Liver (tissue), 7 donors: ENCODE measurements at regions not wholly inside any gene's neighbourhood (a gene's known extent, or its start where the extent isn't known, plus 50 kb on each side); places are given as distances from the start of the nearest gene placed in this dataset.

ENCODE experiments used
- DNase-seq: peaks from one replicate; pipeline ENCODE4 v3.0.0-alpha.2; 2017; ENCODE audit warnings: low spot score
- H3K27ac ChIP-seq, 2 donors: one replicate each; pipeline ENCODE4 v1.7.0; 2013; ENCODE audit warnings: inconsistent platforms in 2 of 2, low read length in 2 of 2, control low read depth in 1 of 2, low read depth in 1 of 2, mild to moderate bottlenecking in 1 of 2
- H3K27me3 ChIP-seq, 4 donors: one replicate each; pipeline versions ENCODE4 v1.6.1 to v1.7.0; 2013; ENCODE audit warnings: low read length in 3 of 4, inconsistent platforms in 1 of 4, mild to moderate bottlenecking in 1 of 4, moderate library complexity in 1 of 4; ENCODE audit not compliant: control insufficient read depth in 4 of 4, insufficient read depth in 4 of 4
- H3K36me3 ChIP-seq, 4 donors: one replicate each; pipeline versions ENCODE4 v1.6.1 to v1.7.0; 2013; ENCODE audit warnings: low read length in 3 of 4, mild to moderate bottlenecking in 3 of 4, low read depth in 1 of 4, moderate library complexity in 1 of 4; ENCODE audit not compliant: control insufficient read depth in 4 of 4, insufficient read depth in 3 of 4
- H3K4me1 ChIP-seq, 4 donors: one replicate each; pipeline versions ENCODE4 v1.6.1 to v1.7.0; 2013; ENCODE audit warnings: low read length in 3 of 4, mild to moderate bottlenecking in 3 of 4, moderate library complexity in 1 of 4; ENCODE audit not compliant: control insufficient read depth in 4 of 4, insufficient read depth in 4 of 4
- H3K4me3 ChIP-seq, 3 donors: one replicate each; pipeline versions ENCODE4 v1.6.1 to v1.7.0; 2013; ENCODE audit warnings: low read length in 3 of 3, control low read depth in 1 of 3, low read depth in 1 of 3, mild to moderate bottlenecking in 1 of 3
- H3K9ac ChIP-seq, 2 donors: one replicate each; pipeline ENCODE4 v1.7.0; 2013; ENCODE audit warnings: low read length in 2 of 2, mild to moderate bottlenecking in 2 of 2, moderate library complexity in 2 of 2, control low read depth in 1 of 2, low read depth in 1 of 2
- H3K9me3 ChIP-seq, 4 donors: one replicate each; pipeline versions ENCODE4 v1.6.1 to v1.7.0; 2013; ENCODE audit warnings: low read length in 3 of 4; ENCODE audit not compliant: control insufficient read depth in 4 of 4
- ATF3 ChIP-seq: IDR thresholded peaks from 2 replicates; pipeline ENCODE4 v1.6.1; 2016; ENCODE audit warnings: antibody characterized with exemption
- FOXA2 ChIP-seq: IDR thresholded peaks from 2 replicates; pipeline ENCODE4 v1.6.1; 2016; ENCODE audit warnings: antibody characterized with exemption
- GABPA ChIP-seq, 2 donors: IDR thresholded peaks in 1 of 2; conservative IDR thresholded peaks in 1 of 2; 2 replicates each; pipeline ENCODE4 v1.6.1; 2016; ENCODE audit warnings: antibody characterized with exemption in 2 of 2, mild to moderate bottlenecking in 1 of 2, moderate library complexity in 1 of 2
- HNF4G ChIP-seq: IDR thresholded peaks from 2 replicates; pipeline ENCODE4 v1.6.1; 2016; ENCODE audit warnings: antibody characterized with exemption
- JUND ChIP-seq, 2 donors: IDR thresholded peaks; 2 replicates each; pipeline ENCODE4 v1.6.1; 2016; ENCODE audit warnings: antibody characterized with exemption in 2 of 2
- MAX ChIP-seq: IDR thresholded peaks from 2 replicates; pipeline ENCODE4 v1.6.1; 2016; ENCODE audit warnings: antibody characterized with exemption
- NR2F2 ChIP-seq: IDR thresholded peaks from 2 replicates; pipeline ENCODE4 v1.6.1; 2016; ENCODE audit warnings: antibody characterized with exemption
- RAD21 ChIP-seq, 2 donors: IDR thresholded peaks; 2 replicates each; pipeline ENCODE4 v1.6.1; 2016; ENCODE audit warnings: antibody characterized with exemption in 2 of 2, mild to moderate bottlenecking in 2 of 2
- REST ChIP-seq: IDR thresholded peaks from 2 replicates; pipeline ENCODE4 v1.6.1; 2016; ENCODE audit warnings: antibody characterized with exemption, mild to moderate bottlenecking
- RXRA ChIP-seq, 2 donors: IDR thresholded peaks; 2 replicates each; pipeline ENCODE4 v1.6.1; 2017 to 2018; ENCODE audit warnings: antibody characterized with exemption in 2 of 2, mild to moderate bottlenecking in 1 of 2
- SP1 ChIP-seq: IDR thresholded peaks from 2 replicates; pipeline ENCODE4 v1.6.1; 2018; ENCODE audit warnings: antibody characterized with exemption, mild to moderate bottlenecking
- TAF1 ChIP-seq: conservative IDR thresholded peaks from 2 replicates; pipeline ENCODE4 v1.6.1; 2016; ENCODE audit warnings: antibody characterized with exemption, mild to moderate bottlenecking
- YY1 ChIP-seq: IDR thresholded peaks from 2 replicates; pipeline ENCODE4 v1.6.1; 2016; ENCODE audit warnings: antibody characterized with exemption, mild to moderate bottlenecking
- ZBTB33 ChIP-seq: IDR thresholded peaks from 2 replicates; pipeline ENCODE4 v1.6.1; 2016; ENCODE audit warnings: antibody characterized with exemption
- WGBS: extraction: QIAGEN DNeasy Blood & Tissue Kit; methylation state at CpG from one replicate; pipeline ENCODE4 v1.1.7; 2013; 5-methylcytosine and 5-hydroxymethylcytosine counted together
- donor health status: healthy.
- donor health status: healthy.
- donor health status: healthy.
- donor health status: healthy.

- Histone ChIP-seq H3K4me1 (no peaks in the 10 kb centered on the region), H3K9ac (no peak overlapping the region), H3K27ac (no peak overlapping the region), H3K9me3 (no peaks in the 10 kb centered on the region), H3K27me3 (no peaks in the 10 kb centered on the region), H3K4me3 (no peak overlapping the region), H3K36me3 (no peaks in the 10 kb centered on the region)
- TF ChIP-seq FOXA2 = no peak
- TF ChIP-seq NR2F2 = no peak
- TF ChIP-seq JUND (IDR thresholded peaks at IDR 0.05) = no peak
- no peak for TF ChIP-seq YY1
- no peak for DNase-seq
These were observed 102.9 kb upstream of the FSTL4 start for GRCh38 chr5:133715216-133715615.

GRCh38 chr5:133714161-133714915, 102.0 kb upstream of the FSTL4 start:
- DNase-seq = no peak
- TF ChIP-seq ZBTB33 (no peak), MAX (no peak), SP1 (no peak), RAD21 (IDR thresholded peaks at IDR 0.05) (no peak), TAF1 (no peak), HNF4G (no peak), GABPA (IDR thresholded peaks at IDR 0.05 in 1 of 2, conservative IDR thresholded peaks at IDR 0.05 in 1 of 2) (no peak), JUND (IDR thresholded peaks at IDR 0.05) (no peak), ATF3 (no peak), REST (no peak), RXRA (IDR thresholded peaks at IDR 0.05) (no peak), FOXA2 (no peak)
- 79% methylated on average over 12 of the region's 12 CpGs for WGBS

More at GRCh38 chr5:133714161-133714915, 102.0 kb upstream of the FSTL4 start:
- Histone ChIP-seq H3K36me3 (no peaks in the 10 kb centered on the region), H3K9me3 (no peaks in the 10 kb centered on the region), H3K4me3 (no peak overlapping the region), H3K4me1 (no peaks in the 10 kb centered on the region), H3K27me3 (peaks cover 0 to 2% (median 0%) of the 10 kb centered on the region in 4 donors), H3K27ac (no peak overlapping the region), H3K9ac (no peak overlapping the region)
